Pancreas (tissue), 10 donors: ENCODE measurements at regions not wholly inside any gene's neighbourhood (a gene's known extent, or its start where the extent isn't known, plus 50 kb on each side); places are given as distances from the start of the nearest gene placed in this dataset.
"Not testable (repeated sequence)": the region's sequence is repeated elsewhere in the genome, so short reads cannot be mapped to it uniquely, and the experiment has no call there.

ENCODE experiments used
- ATAC-seq, 4 donors: fragments of 200-7000 bp; cut with Tn5 transposase; one replicate each; pipeline versions ENCODE4 v1.8.0 to v1.9.1; 2020; ENCODE audit warnings: mild to moderate bottlenecking in 4 of 4, moderate library complexity in 4 of 4
- DNase-seq, 6 donors: peaks; one replicate each; pipeline ENCODE4 v3.0.0-alpha.2; 2020
- FAIRE-seq: peaks from 2 replicates; lab custom pipeline; 2012; peaks lifted over from hg19 to GRCh38; lab: Jason Lieb, UNC
- H3K27ac ChIP-seq, 4 donors: fragments of 200-600 bp; sonication (generic); 1 replicate in 3 of 4; 2 replicates in 1 of 4; pipeline versions ENCODE4 v1.5.0 to v1.8.0; 2020
- H3K27me3 ChIP-seq, 4 donors: fragments of 200-600 bp; one replicate each; pipeline ENCODE4 v1.8.0; 2021
- H3K36me3 ChIP-seq, 3 donors: fragments of 200-600 bp; sonication (generic) in 1 of 3; one replicate each; pipeline versions ENCODE4 v1.5.0 to v1.8.0; 2020 to 2021
- H3K4me1 ChIP-seq, 3 donors: fragments of 200-600 bp; one replicate each; pipeline ENCODE4 v1.8.0; 2021
- H3K4me3 ChIP-seq, 4 donors: fragments of 200-600 bp; sonication (generic) in 2 of 4; one replicate each; pipeline versions ENCODE4 v1.5.0 to v1.8.0; 2020 to 2021
- H3K9me3 ChIP-seq, 4 donors: fragments of 200-600 bp; one replicate each; pipeline ENCODE4 v1.8.0; 2021
- WGBS, 2 donors: extraction: QIAGEN DNeasy Blood & Tissue Kit; methylation state at CpG; one replicate each; pipeline ENCODE4 v1.1.7; 2013; 5-methylcytosine and 5-hydroxymethylcytosine counted together
- intact Hi-C, 3 donors: fragments of 100-400 bp; cut with DNase I; formaldehyde crosslinking; loops; one replicate each; pipeline versions ENCODE4 v1.11.1 to v1.14.2; 2022
- TF ChIP-seq, protein P1 (sequence below), 4 donors: fragments of 200-600 bp; sonication (generic) in 3 of 4; IDR thresholded peaks; one replicate each; pipeline versions ENCODE4 v1.5.0 to v1.8.0; 2021; ENCODE audit warnings: antibody characterized with exemption in 4 of 4
- donor health status: healthy with polysubstance abuse.
- donor health status: DM: no; HTN: no; CAD: no; lungs with moderate emphysema.
- donor health status: DM: no; HTN: no; CAD: no.
- donor health status: control.
- donor health status: control.
- donor health status: Bipolar disorder and iron deficiency.
- donor health status: DM: yes; HTN: yes; CAD: no.
- donor health status: DM: no; HTN: no; CAD: no.
- donor health status: DM: no; HTN: no; CAD: no.
- donor health status: DM: yes; HTN: yes; CAD: no.

DNA sequence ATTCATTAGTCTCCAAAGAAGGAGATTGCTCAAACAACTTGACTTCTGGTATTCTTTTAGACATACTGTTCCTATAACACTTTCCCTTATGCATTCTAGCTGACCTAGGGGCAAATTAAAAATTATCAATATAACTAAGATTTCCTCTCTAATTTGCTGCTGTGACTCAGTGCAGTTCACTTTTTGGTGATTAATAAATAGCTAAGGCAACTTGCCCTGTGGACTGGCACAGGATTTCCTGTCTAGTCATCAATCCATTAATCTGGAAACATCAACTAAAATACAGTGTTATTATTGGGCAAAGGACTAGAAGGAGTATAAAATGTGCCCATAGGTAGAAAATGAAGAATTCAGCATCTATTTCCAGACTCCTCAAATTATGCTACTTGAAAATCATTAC, 83.5 kb upstream of the SERPINE2 start:
- Histone ChIP-seq H3K36me3 (no peaks in the 10 kb centered on the region), H3K4me1 (no peaks in the 10 kb centered on the region), H3K9me3 (no peaks in the 10 kb centered on the region), H3K27ac (no peak overlapping the region), H3K27me3 (no peaks in the 10 kb centered on the region), H3K4me3 (no peak overlapping the region)
- DNase-seq (no peak), ATAC-seq (no peak), FAIRE-seq (no peak)
- intact Hi-C loops = no loop called here
- TF ChIP-seq, protein P1, sequence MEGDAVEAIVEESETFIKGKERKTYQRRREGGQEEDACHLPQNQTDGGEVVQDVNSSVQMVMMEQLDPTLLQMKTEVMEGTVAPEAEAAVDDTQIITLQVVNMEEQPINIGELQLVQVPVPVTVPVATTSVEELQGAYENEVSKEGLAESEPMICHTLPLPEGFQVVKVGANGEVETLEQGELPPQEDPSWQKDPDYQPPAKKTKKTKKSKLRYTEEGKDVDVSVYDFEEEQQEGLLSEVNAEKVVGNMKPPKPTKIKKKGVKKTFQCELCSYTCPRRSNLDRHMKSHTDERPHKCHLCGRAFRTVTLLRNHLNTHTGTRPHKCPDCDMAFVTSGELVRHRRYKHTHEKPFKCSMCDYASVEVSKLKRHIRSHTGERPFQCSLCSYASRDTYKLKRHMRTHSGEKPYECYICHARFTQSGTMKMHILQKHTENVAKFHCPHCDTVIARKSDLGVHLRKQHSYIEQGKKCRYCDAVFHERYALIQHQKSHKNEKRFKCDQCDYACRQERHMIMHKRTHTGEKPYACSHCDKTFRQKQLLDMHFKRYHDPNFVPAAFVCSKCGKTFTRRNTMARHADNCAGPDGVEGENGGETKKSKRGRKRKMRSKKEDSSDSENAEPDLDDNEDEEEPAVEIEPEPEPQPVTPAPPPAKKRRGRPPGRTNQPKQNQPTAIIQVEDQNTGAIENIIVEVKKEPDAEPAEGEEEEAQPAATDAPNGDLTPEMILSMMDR (IDR thresholded peaks at IDR 0.05) = no peak

DNA sequence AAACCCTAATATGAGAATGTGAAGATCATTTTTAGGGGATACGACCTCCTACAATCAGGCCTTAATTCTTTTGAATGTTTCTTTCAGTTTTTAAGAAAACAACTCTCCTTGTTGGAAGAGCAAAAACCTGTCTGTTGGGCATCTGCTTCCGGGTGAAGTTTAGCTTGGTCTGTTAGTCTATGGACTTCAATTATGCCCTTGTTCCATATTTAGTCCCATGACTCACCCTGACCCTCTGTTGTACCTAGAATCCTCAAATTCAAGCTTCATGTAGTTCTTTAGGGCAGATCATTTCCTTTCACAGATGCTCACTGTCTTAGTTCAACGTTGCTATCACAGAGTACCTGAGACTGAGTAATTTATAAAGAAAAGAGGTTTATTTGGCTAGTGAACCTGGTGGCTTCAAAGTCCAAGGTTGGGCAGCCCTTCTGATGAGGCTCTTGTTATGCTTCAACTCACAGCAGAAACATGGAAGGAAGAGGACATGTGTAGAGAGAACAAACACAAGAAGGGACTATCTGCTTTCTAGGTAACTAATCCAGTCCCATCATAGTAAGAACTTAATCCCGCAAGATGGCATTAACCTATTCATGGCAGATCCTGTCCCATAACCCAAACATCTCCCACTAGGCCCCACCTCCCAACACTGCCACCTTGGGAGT, 82.5 kb upstream of the SERPINE2 start:
- intact Hi-C loops = no loop called here
- no peak overlapping the region for H3K27ac ChIP-seq
- no peaks in the 10 kb centered on the region for H3K9me3 ChIP-seq
- DNase-seq (no peak), FAIRE-seq (no peak), ATAC-seq (no peak)
- no peak overlapping the region for H3K4me3 ChIP-seq
- 61 to 71% methylated on average over 4 of the region's 4 CpGs for WGBS, 2 donors
- no peaks in the 10 kb centered on the region for H3K27me3 ChIP-seq
- H3K36me3 ChIP-seq = no peaks in the 10 kb centered on the region
- TF ChIP-seq, protein P1 (IDR thresholded peaks at IDR 0.05) = no peak
- H3K4me1 ChIP-seq = no peaks in the 10 kb centered on the region

- H3K36me3 ChIP-seq = no peaks in the 10 kb centered on the region
- no peaks in the 10 kb centered on the region for H3K27me3 ChIP-seq
- TF ChIP-seq, protein P1 (IDR thresholded peaks at IDR 0.05) = no peak
- no peak overlapping the region for H3K27ac ChIP-seq
- no peak overlapping the region for H3K4me3 ChIP-seq
- FAIRE-seq (no peak), ATAC-seq (no peak), DNase-seq (no peak)
- no peaks in the 10 kb centered on the region for H3K4me1 ChIP-seq
- intact Hi-C loops = no loop called here
- 74 to 88% methylated on average over 1 of the region's 1 CpG for WGBS, 2 donors
- no peaks in the 10 kb centered on the region for H3K9me3 ChIP-seq
Measured at GRCh38 chr2:224120986-224121385, 81.9 kb upstream of the SERPINE2 start.

DNA sequence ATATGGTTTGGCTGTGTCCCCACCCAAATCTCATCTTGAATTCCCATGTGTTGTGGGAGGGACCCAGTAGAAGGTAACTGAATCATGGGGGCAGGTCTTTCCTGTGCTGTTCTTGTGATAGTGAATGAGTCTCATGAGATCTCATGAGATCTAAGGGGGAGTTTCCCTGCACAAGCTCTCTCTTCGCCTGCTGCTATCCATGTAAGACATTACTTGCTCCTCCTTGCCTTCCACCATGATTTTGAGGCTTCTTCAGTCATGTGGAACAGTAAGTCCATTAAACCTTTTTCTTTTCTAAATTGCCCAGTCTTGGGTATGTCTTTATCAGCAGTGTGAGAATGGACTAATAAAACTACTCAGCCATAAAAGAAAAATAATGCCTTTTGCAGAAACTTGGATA, 80.8 kb upstream of the SERPINE2 start:
- DNase-seq = not testable (repeated sequence)

DNA sequence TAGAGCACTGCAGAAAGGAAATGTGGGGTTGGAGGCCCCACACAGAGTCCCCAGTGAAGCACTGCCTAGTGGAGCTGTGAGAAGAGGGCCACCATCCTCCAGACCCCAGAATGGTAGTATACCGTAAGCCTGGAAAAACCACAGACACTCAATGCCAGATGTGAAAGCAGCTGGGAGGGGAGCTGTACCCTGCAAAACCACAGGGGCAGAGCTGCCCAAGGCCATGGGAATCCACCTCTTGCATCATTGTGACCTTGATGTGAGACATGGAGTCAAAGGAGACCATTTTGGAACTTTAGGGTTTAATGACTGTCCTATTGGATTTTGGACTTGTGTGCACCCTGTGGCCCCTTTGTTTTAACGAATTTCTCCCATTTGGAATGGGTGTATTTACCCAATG, 75.3 kb upstream of the SERPINE2 start:
- TF ChIP-seq, protein P1 (IDR thresholded peaks at IDR 0.05) = no peak
- no peaks in the 10 kb centered on the region for H3K27me3 ChIP-seq
- DNase-seq = no peak
- no peak overlapping the region for H3K4me3 ChIP-seq
- FAIRE-seq = no peak
- no peak overlapping the region for H3K27ac ChIP-seq
- intact Hi-C loops = no loop called here
- no peaks in the 10 kb centered on the region for H3K4me1 ChIP-seq
- 51 to 55% methylated on average over 2 of the region's 2 CpGs for WGBS, 2 donors
- no peaks in the 10 kb centered on the region for H3K9me3 ChIP-seq
- no peaks in the 10 kb centered on the region for H3K36me3 ChIP-seq
- ATAC-seq = no peak

More for the DNA sequence above, 80.8 kb upstream of the SERPINE2 start:
- H3K9me3 ChIP-seq, H3K4me3 ChIP-seq, H3K27ac ChIP-seq, FAIRE-seq, H3K27me3 ChIP-seq, H3K4me1 ChIP-seq, ATAC-seq, intact Hi-C loops, H3K36me3 ChIP-seq: not testable (repeated sequence)
- WGBS, 2 donors = 74 to 84% methylated on average over 1 of the region's 1 CpG

DNA sequence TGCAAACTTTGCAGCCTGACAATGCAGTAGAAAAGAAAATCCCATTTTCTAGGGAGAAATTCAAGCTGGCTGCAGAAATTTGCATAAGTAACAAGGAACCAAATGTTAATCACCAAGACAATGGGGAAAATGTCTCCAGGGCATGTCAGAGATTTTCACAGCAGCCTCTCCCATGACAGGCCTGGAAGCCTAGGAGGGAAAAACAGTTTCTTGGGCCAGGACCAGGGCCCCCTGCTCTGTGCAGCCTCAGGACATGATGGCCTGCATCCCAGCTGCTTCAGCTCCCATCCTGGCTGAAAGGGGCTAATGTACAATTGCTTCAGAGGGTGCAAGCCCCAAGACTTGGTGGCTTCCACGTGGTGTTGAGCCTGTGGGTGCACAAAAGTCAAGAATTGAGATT, 74.8 kb upstream of the SERPINE2 start:
- H3K4me3 ChIP-seq, ATAC-seq, FAIRE-seq, intact Hi-C loops, H3K27me3 ChIP-seq, H3K4me1 ChIP-seq, DNase-seq, H3K9me3 ChIP-seq, H3K36me3 ChIP-seq, H3K27ac ChIP-seq: not testable (repeated sequence)
- WGBS, 2 donors = 12 to 14% methylated on average over 1 of the region's 1 CpG
